PC-9 (cell line): ENCODE measurements at regions not wholly inside any gene's neighbourhood (a gene's known extent, or its start where the extent isn't known, plus 50 kb on each side); places are given as distances from the start of the nearest gene placed in this dataset.

ENCODE experiments used
- CTCF ChIP-seq: fragments of 200-600 bp; sonication (generic); conservative IDR thresholded peaks from 2 replicates; pipeline ENCODE4 v1.6.1; 2017; ENCODE audit warnings: mixed run types, antibody characterized with exemption, mild to moderate bottlenecking, moderate library complexity
- EZH2 ChIP-seq: fragments of 200-600 bp; sonication (generic); IDR thresholded peaks from 2 replicates; pipeline ENCODE4 v1.8.0; 2017; ENCODE audit warnings: antibody characterized with exemption, low read depth

GRCh38 chr16:26475596-26475995, 591.1 kb upstream of the C16orf82 start:
- TF ChIP-seq CTCF: no peak
- no peak for TF ChIP-seq EZH2
